Dedifferentiated amniotic fluid mesenchymal stem cell (primary cell): ENCODE measurements at regions not wholly inside any gene's neighbourhood (a gene's known extent, or its start where the extent isn't known, plus 50 kb on each side); places are given as distances from the start of the nearest gene placed in this dataset.

Source experiments
- DNase-seq: peaks from one replicate; pipeline ENCODE4 v3.0.0-alpha.2; 2016; ENCODE audit errors: extremely low spot score

GRCh38 chr11:130639369-130639768 is 190.9 kb downstream of the ADAMTS15 start:
- no peak for DNase-seq

GRCh38 chr11:130640526-130640925 is 192.1 kb downstream of the ADAMTS15 start:
- no peak for DNase-seq

GRCh38 chr11:130641876-130642275 is 193.4 kb downstream of the ADAMTS15 start:
- no peak for DNase-seq

- DNase-seq: no peak
Observed at GRCh38 chr11:130642994-130643393, 194.5 kb downstream of the ADAMTS15 start.

GRCh38 chr11:130644187-130644586 is 195.7 kb downstream of the ADAMTS15 start:
- no peak for DNase-seq

- DNase-seq: no peak
Observed at GRCh38 chr11:130645164-130645842, 196.9 kb downstream of the ADAMTS15 start.

GRCh38 chr11:130645843-130646197 is 197.4 kb downstream of the ADAMTS15 start:
- no peak for DNase-seq

- no peak for DNase-seq
Observed at GRCh38 chr11:130646881-130647280, 198.4 kb downstream of the ADAMTS15 start.

- no peak for DNase-seq
Observed at GRCh38 chr11:130647371-130647770, 198.9 kb downstream of the ADAMTS15 start.

- no peak for DNase-seq
Observed at GRCh38 chr11:130649801-130650200, 201.4 kb downstream of the ADAMTS15 start.

- DNase-seq: no peak
Observed at GRCh38 chr11:130650456-130651030, 202.1 kb downstream of the ADAMTS15 start.

- no peak for DNase-seq
Observed at GRCh38 chr11:130651066-130651855, 202.8 kb downstream of the ADAMTS15 start.

GRCh38 chr11:130652671-130653335 is 204.4 kb downstream of the ADAMTS15 start:
- DNase-seq: peak; percentile 90

GRCh38 chr11:130653838-130654636 is 205.6 kb downstream of the ADAMTS15 start:
- DNase-seq: peak; percentile 58

GRCh38 chr11:130655300-130655699 is 206.9 kb downstream of the ADAMTS15 start:
- DNase-seq: no peak

- no peak for DNase-seq
Observed at GRCh38 chr11:130666781-130667251, 218.4 kb downstream of the ADAMTS15 start.

GRCh38 chr11:130668751-130669150 is 220.3 kb downstream of the ADAMTS15 start:
- DNase-seq: no peak

GRCh38 chr11:130670200-130670599 is 221.8 kb downstream of the ADAMTS15 start:
- DNase-seq: no peak

- DNase-seq: peak; percentile 97
Observed at GRCh38 chr11:130671801-130672700, 223.6 kb downstream of the ADAMTS15 start.

GRCh38 chr11:130672911-130673310 is 224.5 kb downstream of the ADAMTS15 start:
- DNase-seq: no peak
